Keratinocyte (primary cell): ENCODE measurements at regions not wholly inside any gene's neighbourhood (a gene's known extent, or its start where the extent isn't known, plus 50 kb on each side); places are given as distances from the start of the nearest gene placed in this dataset.
A peak's percentile ranks its signal among the peaks of the same experiment; 100 is the strongest.

Experiments
- DNase-seq: peaks from one replicate; pipeline ENCODE4 v3.0.0-alpha.2; 2011; ENCODE audit warnings: low read depth, missing footprints, low spot score
- FAIRE-seq: peaks from 2 replicates; lab custom pipeline; 2011; peaks lifted over from hg19 to GRCh38; lab: Jason Lieb, UNC
- H2AFZ ChIP-seq: 2 replicates; pipeline ENCODE4 v1.6.0; 2012; ENCODE audit warnings: low read length, control low read depth, inconsistent platforms; ENCODE audit not compliant: control insufficient read depth
- H3K27ac ChIP-seq: 2 replicates; pipeline ENCODE4 v1.5.1; 2011; ENCODE audit warnings: low read length; ENCODE audit not compliant: control insufficient read depth, insufficient read depth
- H3K27me3 ChIP-seq: 3 replicates; pipeline ENCODE4 v1.6.0; 2011; ENCODE audit warnings: low read length; ENCODE audit not compliant: control insufficient read depth, insufficient read depth; ENCODE audit errors: extremely low read depth
- H3K36me3 ChIP-seq, 2 experiments: 2 replicates in 1 of 2; 3 replicates in 1 of 2; pipeline ENCODE4 v1.5.1; 2011; ENCODE audit warnings: low read length in 2 of 2, mild to moderate bottlenecking in 1 of 2; ENCODE audit not compliant: control insufficient read depth in 2 of 2, insufficient read depth in 2 of 2; ENCODE audit errors: extremely low read depth in 1 of 2
- H3K4me1 ChIP-seq: 3 replicates; pipeline ENCODE4 v1.5.1; 2011; ENCODE audit warnings: low read length; ENCODE audit not compliant: control insufficient read depth, insufficient read depth; ENCODE audit errors: extremely low read depth
- H3K4me2 ChIP-seq: 3 replicates; pipeline ENCODE4 v1.6.0; 2011; ENCODE audit warnings: low read depth, low read length; ENCODE audit not compliant: control insufficient read depth, insufficient read depth; ENCODE audit errors: extremely low read depth
- H3K4me3 ChIP-seq, 3 experiments: fragments of 200-600 bp in 1 of 3; sonication (generic) in 1 of 3; 2 replicates in 2 of 3; 3 replicates in 1 of 3; pipeline ENCODE4 v1.5.1; 2011 to 2016; ENCODE audit warnings: low read length in 3 of 3, mild to moderate bottlenecking in 3 of 3, control low read depth in 2 of 3, inconsistent platforms in 1 of 3, low read depth in 1 of 3, mixed read lengths in 1 of 3, mixed run types in 1 of 3, moderate library complexity in 1 of 3; ENCODE audit not compliant: control insufficient read depth in 2 of 3, insufficient read depth in 2 of 3; ENCODE audit errors: extremely low read depth in 1 of 3
- H3K79me2 ChIP-seq: 2 replicates; pipeline ENCODE4 v1.6.0; 2012; ENCODE audit warnings: low read length; ENCODE audit not compliant: control insufficient read depth, insufficient read depth
- H3K9ac ChIP-seq: 3 replicates; pipeline ENCODE4 v1.6.0; 2011; ENCODE audit warnings: low read length; ENCODE audit not compliant: control insufficient read depth, insufficient read depth; ENCODE audit errors: extremely low read depth
- H3K9me1 ChIP-seq: 3 replicates; pipeline ENCODE4 v1.6.0; 2011; ENCODE audit warnings: low read length; ENCODE audit not compliant: control insufficient read depth, insufficient read depth; ENCODE audit errors: extremely low read depth
- H3K9me3 ChIP-seq: 2 replicates; pipeline ENCODE4 v1.5.1; 2012; ENCODE audit warnings: low read depth, low read length; ENCODE audit not compliant: control insufficient read depth
- H4K20me1 ChIP-seq: 3 replicates; pipeline ENCODE4 v1.6.0; 2011; ENCODE audit warnings: low read length; ENCODE audit not compliant: control insufficient read depth, insufficient read depth; ENCODE audit errors: extremely low read depth
- EZH2 ChIP-seq: IDR thresholded peaks from one replicate; pipeline ENCODE4 v1.6.1; 2012; ENCODE audit warnings: inconsistent platforms, mild to moderate bottlenecking, low read length, moderate library complexity
- dilution Hi-C: fragments of 300-500 bp; cut with MboI; formaldehyde crosslinking; loops from one replicate; pipeline ENCODE4 v1.7.0; 2020; ENCODE audit warnings: low sequenced_read_pairs; ENCODE audit not compliant: extremely low pct_ligation_motif_present
- TF ChIP-seq, protein P1 (sequence below), 3 experiments: IDR thresholded peaks in 1 of 3; conservative IDR thresholded peaks in 1 of 3; optimal IDR thresholded peaks in 1 of 3; 2 replicates in 2 of 3; 3 replicates in 1 of 3; pipeline versions ENCODE3 to v1.5.1; 2011; ENCODE audit warnings: low read length in 3 of 3, mild to moderate bottlenecking in 3 of 3, moderate library complexity in 2 of 3, control low read depth in 1 of 3, inconsistent platforms in 1 of 3; ENCODE audit not compliant: insufficient read depth in 2 of 3; ENCODE audit errors: extremely low read depth in 1 of 3

DNA sequence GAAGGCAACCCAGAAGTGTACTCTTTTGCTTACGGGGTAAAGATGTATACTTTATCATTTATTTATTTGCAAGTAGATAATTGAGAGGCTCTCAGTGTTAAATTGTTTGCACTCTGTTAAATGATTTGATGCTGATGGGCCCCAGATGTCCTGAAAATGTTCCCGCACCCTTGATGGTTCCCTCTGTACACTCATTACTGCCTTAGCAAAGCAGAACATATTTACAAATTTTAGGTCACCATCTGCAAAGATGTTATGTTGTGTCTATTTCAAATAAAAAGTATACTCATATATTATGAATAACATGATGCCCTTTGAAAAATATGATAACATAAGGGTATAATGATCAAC, 240.5 kb upstream of the SNX7 start:
- Histone ChIP-seq H4K20me1 (no peaks in the 10 kb centered on the region), H3K9ac (no peak overlapping the region), H3K4me3 (no peak overlapping the region), H3K27ac (no peak overlapping the region), H3K9me1 (no peaks in the 10 kb centered on the region), H3K79me2 (no peaks in the 10 kb centered on the region), H3K27me3 (no peaks in the 10 kb centered on the region), H3K36me3 (no peaks in the 10 kb centered on the region), H2AFZ (no peak overlapping the region), H3K4me1 (no peaks in the 10 kb centered on the region), H3K9me3 (no peaks in the 10 kb centered on the region), H3K4me2 (no peak overlapping the region)
- TF ChIP-seq, protein P1, sequence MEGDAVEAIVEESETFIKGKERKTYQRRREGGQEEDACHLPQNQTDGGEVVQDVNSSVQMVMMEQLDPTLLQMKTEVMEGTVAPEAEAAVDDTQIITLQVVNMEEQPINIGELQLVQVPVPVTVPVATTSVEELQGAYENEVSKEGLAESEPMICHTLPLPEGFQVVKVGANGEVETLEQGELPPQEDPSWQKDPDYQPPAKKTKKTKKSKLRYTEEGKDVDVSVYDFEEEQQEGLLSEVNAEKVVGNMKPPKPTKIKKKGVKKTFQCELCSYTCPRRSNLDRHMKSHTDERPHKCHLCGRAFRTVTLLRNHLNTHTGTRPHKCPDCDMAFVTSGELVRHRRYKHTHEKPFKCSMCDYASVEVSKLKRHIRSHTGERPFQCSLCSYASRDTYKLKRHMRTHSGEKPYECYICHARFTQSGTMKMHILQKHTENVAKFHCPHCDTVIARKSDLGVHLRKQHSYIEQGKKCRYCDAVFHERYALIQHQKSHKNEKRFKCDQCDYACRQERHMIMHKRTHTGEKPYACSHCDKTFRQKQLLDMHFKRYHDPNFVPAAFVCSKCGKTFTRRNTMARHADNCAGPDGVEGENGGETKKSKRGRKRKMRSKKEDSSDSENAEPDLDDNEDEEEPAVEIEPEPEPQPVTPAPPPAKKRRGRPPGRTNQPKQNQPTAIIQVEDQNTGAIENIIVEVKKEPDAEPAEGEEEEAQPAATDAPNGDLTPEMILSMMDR (optimal IDR thresholded peaks at IDR 0.05 in 1 of 3, IDR thresholded peaks at IDR 0.05 in 1 of 3, conservative IDR thresholded peaks at IDR 0.05 in 1 of 3; ENCODE audit: extremely low read depth in 1 of 3, insufficient read depth in 2 of 3, low read length in 3 of 3): no peak
- TF ChIP-seq EZH2: no peak
- dilution Hi-C loops: no loop called here
- FAIRE-seq (no peak), DNase-seq (no peak)

DNA sequence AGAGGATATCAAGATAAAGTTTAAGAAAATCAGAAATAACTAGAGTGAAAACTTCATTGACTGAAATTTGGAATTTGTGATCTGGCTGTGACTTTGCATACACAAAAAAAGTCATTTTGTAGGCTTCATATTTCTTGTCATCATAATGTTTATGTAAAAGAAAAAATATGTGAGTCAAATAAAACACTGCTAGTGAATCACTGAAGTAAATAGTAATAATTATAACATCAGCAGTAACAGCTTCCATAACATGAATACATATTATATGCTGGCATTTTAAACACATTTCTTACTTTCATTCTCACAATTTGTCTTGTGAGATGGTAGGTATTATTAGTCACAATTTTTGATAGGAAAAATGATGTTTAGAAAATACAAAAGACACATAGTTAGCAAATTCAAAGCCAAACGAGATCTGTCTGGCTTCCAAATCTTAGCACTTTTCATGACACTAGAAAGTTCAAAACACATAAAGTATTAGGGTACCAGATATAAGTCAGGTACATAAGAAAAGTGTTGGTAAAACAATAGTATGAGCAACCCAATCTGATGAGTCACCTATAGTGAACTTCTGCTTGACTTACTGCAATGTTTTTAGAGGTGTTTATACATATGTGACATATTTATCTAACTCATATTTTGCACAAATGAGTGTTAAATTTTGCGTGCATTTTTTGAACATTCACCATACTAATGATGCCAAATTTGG, 241.0 kb upstream of the SNX7 start:
- Histone ChIP-seq H3K9ac (no peak overlapping the region), H3K9me3 (no peaks in the 10 kb centered on the region), H3K4me3 (no peak overlapping the region), H4K20me1 (no peaks in the 10 kb centered on the region), H3K27me3 (no peaks in the 10 kb centered on the region), H3K36me3 (no peaks in the 10 kb centered on the region), H3K4me1 (no peaks in the 10 kb centered on the region), H3K4me2 (no peak overlapping the region), H3K27ac (no peak overlapping the region), H3K9me1 (no peaks in the 10 kb centered on the region), H2AFZ (no peak overlapping the region), H3K79me2 (no peaks in the 10 kb centered on the region)
- no peak for DNase-seq
- dilution Hi-C loops: no loop called here
- peak; percentile 17 for FAIRE-seq
- TF ChIP-seq EZH2: no peak
- TF ChIP-seq, protein P1 (optimal IDR thresholded peaks at IDR 0.05 in 1 of 3, IDR thresholded peaks at IDR 0.05 in 1 of 3, conservative IDR thresholded peaks at IDR 0.05 in 1 of 3; ENCODE audit: extremely low read depth in 1 of 3, insufficient read depth in 2 of 3, low read length in 3 of 3): no peak
